GM19463 (cell line): ENCODE measurements at regions not wholly inside any gene's neighbourhood (a gene's known extent, or its start where the extent isn't known, plus 50 kb on each side); places are given as distances from the start of the nearest gene placed in this dataset.

Experiments used
- ATAC-seq: cut with Tn5 transposase; IDR thresholded peaks from one replicate; pipeline ENCODE4 v1.9.1; 2021; ENCODE audit warnings: mild to moderate bottlenecking, moderate library complexity; ENCODE audit not compliant: unreplicated experiment

DNA sequence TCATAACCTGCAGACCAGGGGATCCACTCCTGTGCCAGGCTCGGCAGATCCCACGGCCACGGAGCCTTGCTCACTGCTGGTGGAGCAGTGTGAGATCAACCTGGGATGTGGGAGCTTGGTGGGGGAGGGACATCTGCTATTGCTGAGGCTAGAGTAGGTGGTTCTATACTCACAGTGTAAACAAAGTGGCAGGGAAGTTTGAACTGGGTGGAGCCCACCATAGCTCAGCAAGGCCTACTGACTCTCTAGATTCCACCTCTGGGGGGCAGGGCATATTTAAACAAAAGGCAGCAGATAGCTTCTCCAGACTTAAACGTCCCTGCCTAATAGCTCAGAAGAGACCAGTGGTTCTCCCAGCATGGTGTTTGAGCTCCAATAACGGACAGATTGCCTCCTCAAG, 54.7 kb upstream of the EPHA5 start:
- ATAC-seq, result no peak
